WERI-Rb-1 (cell line): ENCODE measurements at regions not wholly inside any gene's neighbourhood (a gene's known extent, or its start where the extent isn't known, plus 50 kb on each side); places are given as distances from the start of the nearest gene placed in this dataset.

Experiments
- DNase-seq: peaks from one replicate; pipeline ENCODE4 v3.0.0-alpha.2; 2020
- H3K27ac ChIP-seq: fragments of 250-450 bp; sonication (Bioruptor Pico); 2 replicates; pipeline ENCODE4 v1.5.1; 2020; ENCODE audit warnings: mild to moderate bottlenecking, moderate library complexity
- H3K27me3 ChIP-seq: fragments of 250-450 bp; sonication (Bioruptor Pico); 2 replicates; pipeline ENCODE4 v1.5.1; 2021; ENCODE audit warnings: mild to moderate bottlenecking, low read depth, moderate library complexity; ENCODE audit not compliant: insufficient read depth, severe bottlenecking
- H3K36me3 ChIP-seq: fragments of 250-450 bp; sonication (Bioruptor Pico); 2 replicates; pipeline ENCODE4 v1.5.1; 2020; ENCODE audit warnings: mild to moderate bottlenecking, moderate library complexity
- H3K4me3 ChIP-seq: 2 replicates; pipeline ENCODE4 v1.5.1; 2011; ENCODE audit warnings: low read depth, mild to moderate bottlenecking, control low read depth, low read length
- H3K9me3 ChIP-seq: fragments of 250-450 bp; sonication (Bioruptor Pico); 2 replicates; pipeline ENCODE4 v1.5.1; 2021; ENCODE audit warnings: mild to moderate bottlenecking, moderate library complexity; ENCODE audit not compliant: severe bottlenecking
- CTCF ChIP-seq: IDR thresholded peaks from 2 replicates; pipeline ENCODE4 v1.5.1; 2011; ENCODE audit warnings: low read depth, mild to moderate bottlenecking, control low read depth, inconsistent platforms, low read length

DNA sequence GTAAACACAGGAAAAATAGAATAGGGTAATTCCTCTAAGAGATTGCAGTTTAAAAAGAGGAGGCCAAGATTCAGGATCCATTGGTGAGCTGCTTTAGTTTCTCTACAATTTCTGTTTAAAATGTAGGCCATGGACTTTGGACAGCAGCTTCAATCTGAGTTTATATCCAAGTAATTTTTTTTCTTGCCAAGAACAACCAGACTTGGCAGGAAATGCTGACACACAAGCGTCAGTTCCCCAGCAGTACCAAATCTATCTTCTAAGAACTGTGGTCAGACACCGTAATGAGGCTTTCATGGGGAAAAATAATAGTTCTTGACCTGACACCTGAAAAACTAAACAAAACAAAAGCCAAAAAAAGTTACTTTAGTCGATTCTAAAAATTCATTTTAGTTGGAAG is 528.8 kb downstream of the CSNK1G3 start:
- no peaks in the 10 kb centered on the region for H3K36me3 ChIP-seq
- H3K9me3 ChIP-seq, result peaks cover 4% of the 10 kb centered on the region
- H3K4me3 ChIP-seq, result no peak overlapping the region
- TF ChIP-seq CTCF, result no peak
- no peak overlapping the region for H3K27ac ChIP-seq
- H3K27me3 ChIP-seq, result no peaks in the 10 kb centered on the region
- DNase-seq, result no peak

GRCh38 chr5:124039410-124039809 is 527.4 kb downstream of the CSNK1G3 start:
- no peak for TF ChIP-seq CTCF
- Histone ChIP-seq H3K27ac (no peak overlapping the region), H3K27me3 (no peaks in the 10 kb centered on the region), H3K9me3 (peaks cover 4% of the 10 kb centered on the region), H3K4me3 (no peak overlapping the region), H3K36me3 (no peaks in the 10 kb centered on the region)
- no peak for DNase-seq

GRCh38 chr5:124036786-124037185 is 524.8 kb downstream of the CSNK1G3 start:
- no peak for TF ChIP-seq CTCF
- no peaks in the 10 kb centered on the region for H3K36me3 ChIP-seq
- no peaks in the 10 kb centered on the region for H3K27me3 ChIP-seq
- no peak for DNase-seq
- H3K9me3 ChIP-seq, result no peaks in the 10 kb centered on the region
- no peak overlapping the region for H3K27ac ChIP-seq
- no peak overlapping the region for H3K4me3 ChIP-seq

DNA sequence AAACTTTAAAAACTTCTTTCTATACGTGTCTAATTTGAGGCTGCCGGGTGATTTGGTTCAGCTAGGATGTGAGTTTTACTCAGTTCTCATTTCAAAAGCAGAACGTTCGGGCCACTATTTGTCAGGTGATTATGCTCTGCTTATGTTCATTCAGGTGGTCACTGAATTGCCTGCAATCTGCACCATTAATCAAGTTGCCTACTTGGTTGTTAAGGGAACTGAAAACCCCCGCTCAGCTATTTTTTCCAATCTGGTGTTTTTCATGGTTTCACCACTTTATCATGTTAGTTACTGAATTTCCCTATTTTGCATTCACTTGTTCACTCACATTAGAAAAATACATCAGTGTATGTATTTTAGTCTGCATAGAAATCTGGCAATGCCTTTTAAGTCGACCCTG is 523.0 kb downstream of the CSNK1G3 start:
- H3K27me3 ChIP-seq, result no peaks in the 10 kb centered on the region
- DNase-seq, result no peak
- H3K36me3 ChIP-seq, result no peaks in the 10 kb centered on the region
- no peak overlapping the region for H3K27ac ChIP-seq
- no peak for TF ChIP-seq CTCF
- H3K4me3 ChIP-seq, result no peak overlapping the region
- H3K9me3 ChIP-seq, result no peaks in the 10 kb centered on the region

DNA sequence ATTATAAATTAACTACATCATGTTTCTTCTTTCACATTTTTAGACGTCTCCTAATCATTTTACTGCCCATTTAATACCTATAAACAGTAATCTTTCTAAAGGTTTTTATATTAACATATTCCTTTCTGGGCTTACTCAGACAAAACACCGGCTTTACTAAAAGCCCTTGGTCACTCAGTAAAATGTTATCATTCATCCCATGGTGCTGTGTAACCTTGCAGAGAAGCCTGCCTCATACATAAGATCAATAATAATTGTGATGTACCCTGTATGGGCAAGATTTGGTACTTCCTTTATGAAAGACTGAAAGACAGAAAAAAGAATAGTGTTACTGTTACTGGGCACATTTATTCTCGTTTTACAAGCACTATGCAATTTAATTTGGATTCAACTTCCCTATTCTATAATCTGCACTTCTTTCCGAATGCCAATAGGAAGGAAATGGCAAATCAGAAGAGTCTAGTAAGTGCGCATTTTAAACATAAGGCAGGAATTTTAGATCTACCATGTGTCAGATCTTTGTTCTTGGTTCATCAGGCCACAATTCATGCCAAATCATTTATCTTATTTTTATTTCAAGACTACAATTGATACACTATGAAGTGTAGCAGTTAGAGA is 522.2 kb downstream of the CSNK1G3 start:
- no peak for DNase-seq
- no peak overlapping the region for H3K4me3 ChIP-seq
- H3K27ac ChIP-seq, result no peak overlapping the region
- H3K27me3 ChIP-seq, result no peaks in the 10 kb centered on the region
- no peaks in the 10 kb centered on the region for H3K36me3 ChIP-seq
- no peaks in the 10 kb centered on the region for H3K9me3 ChIP-seq
- TF ChIP-seq CTCF, result no peak

- DNase-seq, result no peak
- no peak for TF ChIP-seq CTCF
Measured at GRCh38 chr5:124030043-124030491, 518.1 kb downstream of the CSNK1G3 start.

More at GRCh38 chr5:124030043-124030491, 518.1 kb downstream of the CSNK1G3 start:
- Histone ChIP-seq H3K4me3 (no peak overlapping the region), H3K27me3 (no peaks in the 10 kb centered on the region), H3K36me3 (no peaks in the 10 kb centered on the region), H3K27ac (no peak overlapping the region), H3K9me3 (no peaks in the 10 kb centered on the region)
